ENCODE measurements at regions not wholly inside any gene's neighbourhood (a gene's known extent, or its start where the extent isn't known, plus 50 kb on each side); places are given as distances from the start of the nearest gene placed in this dataset.
"Not testable (repeated sequence)": the region's sequence is repeated elsewhere in the genome, so short reads cannot be mapped to it uniquely, and the experiment has no call there.

- DNase-seq, result no peak
These were observed 368.9 kb downstream of the BUD13 start for GRCh38 chr11:116403794-116404461.

- DNase-seq, result no peak
These were observed 372.7 kb downstream of the BUD13 start for GRCh38 chr11:116400081-116400480.

- DNase-seq, result no peak
These were observed 375.1 kb downstream of the BUD13 start for GRCh38 chr11:116397602-116398084.

- no peak for DNase-seq
These were observed 376.5 kb downstream of the BUD13 start for GRCh38 chr11:116396331-116396730.

- DNase-seq, result no peak
These were observed 378.8 kb downstream of the BUD13 start for GRCh38 chr11:116394022-116394421.

GRCh38 chr11:116390963-116391362 lies 381.8 kb downstream of the BUD13 start:
- DNase-seq, result no peak

GRCh38 chr11:116388146-116388545 lies 384.6 kb downstream of the BUD13 start:
- DNase-seq, result no peak

GRCh38 chr11:116387641-116388040 lies 385.1 kb downstream of the BUD13 start:
- no peak for DNase-seq

GRCh38 chr11:116386118-116386699 lies 386.6 kb downstream of the BUD13 start:
- no peak for DNase-seq

GRCh38 chr11:116384876-116385275 lies 387.9 kb downstream of the BUD13 start:
- DNase-seq, result peak; percentile 3

- no peak for DNase-seq
These were observed 388.4 kb downstream of the BUD13 start for GRCh38 chr11:116384407-116384806.

- no peak for DNase-seq
These were observed 393.5 kb downstream of the BUD13 start for GRCh38 chr11:116379185-116379828.

GRCh38 chr11:116376547-116376946 lies 396.2 kb downstream of the BUD13 start:
- DNase-seq, result peak; percentile 40

- no peak for DNase-seq
These were observed 396.7 kb downstream of the BUD13 start for GRCh38 chr11:116376054-116376453.

GRCh38 chr11:116375221-116375620 lies 397.6 kb downstream of the BUD13 start:
- DNase-seq, result no peak

- no peak for DNase-seq
These were observed 398.7 kb downstream of the BUD13 start for GRCh38 chr11:116374085-116374484.

- no peak for DNase-seq
These were observed 399.5 kb downstream of the BUD13 start for GRCh38 chr11:116373104-116373944.

- no peak for DNase-seq
These were observed 401.6 kb downstream of the BUD13 start for GRCh38 chr11:116371146-116371545.

GRCh38 chr11:116368784-116369183 lies 404.0 kb downstream of the BUD13 start:
- DNase-seq, result no peak

- no peak for DNase-seq
These were observed 405.7 kb downstream of the BUD13 start for GRCh38 chr11:116366980-116367645.

GRCh38 chr11:116366451-116366850 lies 406.3 kb downstream of the BUD13 start:
- DNase-seq, result no peak

- not testable (repeated sequence) for DNase-seq
These were observed 407.9 kb downstream of the BUD13 start for GRCh38 chr11:116364925-116365324.

- DNase-seq, result no peak
These were observed 408.4 kb downstream of the BUD13 start for GRCh38 chr11:116364348-116364747.
